ENCODE measurements at regions not wholly inside any gene's neighbourhood (a gene's known extent, or its start where the extent isn't known, plus 50 kb on each side); places are given as distances from the start of the nearest gene placed in this dataset.

GRCh38 chr15:26049900-26050657, 187.0 kb upstream of the ATP10A start:
- no peak overlapping the region for H3K4me3 ChIP-seq (ENCODE audit: insufficient read depth, low read depth, low read length)
- Mint-ChIP-seq H3K27me3 (ENCODE audit: low read depth, unreplicated experiment) (peaks cover 12% of the 10 kb centered on the region), H3K4me1 (ENCODE audit: low read depth, unreplicated experiment) (no peaks in the 10 kb centered on the region), H3K4me3 (ENCODE audit: unreplicated experiment) (no peak overlapping the region), H3K27ac (ENCODE audit: unreplicated experiment) (no peak overlapping the region), H3K9me3 (ENCODE audit: unreplicated experiment) (no peaks in the 10 kb centered on the region), H3K36me3 (ENCODE audit: low read depth, unreplicated experiment) (no peaks in the 10 kb centered on the region)
- DNase-seq (ENCODE audit: low read depth): no peak
- H3K36me3 ChIP-seq (ENCODE audit: insufficient read depth, low read length): no peaks in the 10 kb centered on the region
- FAIRE-seq: no peak
- no peak overlapping the region for H3K9ac ChIP-seq (ENCODE audit: low read length)
- H3K27ac ChIP-seq (ENCODE audit: low read depth, low read length): no peak overlapping the region
- TF ChIP-seq EZH2 (IDR thresholded peaks at IDR 0.05; ENCODE audit: insufficient read depth, low read length): no peak
- no peak for TF ChIP-seq CTCF (IDR thresholded peaks at IDR 0.05; ENCODE audit: insufficient read depth, low read depth, low read length)
- H4K20me1 ChIP-seq (ENCODE audit: insufficient read depth, low read length): no peaks in the 10 kb centered on the region
- H3K4me1 ChIP-seq (ENCODE audit: insufficient read depth, low read length): no peaks in the 10 kb centered on the region
- H3K9me3 ChIP-seq (ENCODE audit: insufficient read depth, low read depth, low read length): no peaks in the 10 kb centered on the region
- no peaks in the 10 kb centered on the region for H3K79me2 ChIP-seq (ENCODE audit: insufficient read depth, low read length)
- H3K4me2 ChIP-seq (ENCODE audit: low read length): no peak overlapping the region
- H3K27me3 ChIP-seq (ENCODE audit: insufficient read depth, low read length): no peaks in the 10 kb centered on the region
- no peak overlapping the region for H2AFZ ChIP-seq (ENCODE audit: low read depth, low read length)

GRCh38 chr15:26048669-26049068, 185.5 kb upstream of the ATP10A start:
- H3K4me3 ChIP-seq (ENCODE audit: insufficient read depth, low read depth, low read length): no peak overlapping the region
- H3K27me3 Mint-ChIP-seq (ENCODE audit: low read depth, unreplicated experiment): peaks cover 10% of the 10 kb centered on the region
- no peak overlapping the region for H3K4me2 ChIP-seq (ENCODE audit: low read length)
- H3K27ac Mint-ChIP-seq (ENCODE audit: unreplicated experiment): no peak overlapping the region
- H3K79me2 ChIP-seq (ENCODE audit: insufficient read depth, low read length): no peaks in the 10 kb centered on the region
- no peak overlapping the region for H3K4me3 Mint-ChIP-seq (ENCODE audit: unreplicated experiment)
- no peaks in the 10 kb centered on the region for H3K36me3 ChIP-seq (ENCODE audit: insufficient read depth, low read length)
- no peaks in the 10 kb centered on the region for H3K4me1 ChIP-seq (ENCODE audit: insufficient read depth, low read length)
- no peak for TF ChIP-seq CTCF (IDR thresholded peaks at IDR 0.05; ENCODE audit: insufficient read depth, low read depth, low read length)
- TF ChIP-seq EZH2 (IDR thresholded peaks at IDR 0.05; ENCODE audit: insufficient read depth, low read length): no peak
- no peaks in the 10 kb centered on the region for H3K36me3 Mint-ChIP-seq (ENCODE audit: low read depth, unreplicated experiment)
- H3K4me1 Mint-ChIP-seq (ENCODE audit: low read depth, unreplicated experiment): no peaks in the 10 kb centered on the region
- H2AFZ ChIP-seq (ENCODE audit: low read depth, low read length): no peak overlapping the region
- H3K27me3 ChIP-seq (ENCODE audit: insufficient read depth, low read length): no peaks in the 10 kb centered on the region
- DNase-seq (ENCODE audit: low read depth): no peak
- no peaks in the 10 kb centered on the region for H3K9me3 Mint-ChIP-seq (ENCODE audit: unreplicated experiment)
- no peak overlapping the region for H3K9ac ChIP-seq (ENCODE audit: low read length)
- H4K20me1 ChIP-seq (ENCODE audit: insufficient read depth, low read length): no peaks in the 10 kb centered on the region
- H3K27ac ChIP-seq (ENCODE audit: low read depth, low read length): no peak overlapping the region
- no peaks in the 10 kb centered on the region for H3K9me3 ChIP-seq (ENCODE audit: insufficient read depth, low read depth, low read length)
- no peak for FAIRE-seq

- Mint-ChIP-seq H3K4me1 (ENCODE audit: low read depth, unreplicated experiment) (no peaks in the 10 kb centered on the region), H3K9me3 (ENCODE audit: unreplicated experiment) (no peaks in the 10 kb centered on the region), H3K27ac (ENCODE audit: unreplicated experiment) (no peak overlapping the region), H3K36me3 (ENCODE audit: low read depth, unreplicated experiment) (no peaks in the 10 kb centered on the region), H3K4me3 (ENCODE audit: unreplicated experiment) (no peak overlapping the region), H3K27me3 (ENCODE audit: low read depth, unreplicated experiment) (peaks cover 2% of the 10 kb centered on the region)
- H3K36me3 ChIP-seq (ENCODE audit: insufficient read depth, low read length): no peaks in the 10 kb centered on the region
- no peak for TF ChIP-seq EZH2 (IDR thresholded peaks at IDR 0.05; ENCODE audit: insufficient read depth, low read length)
- no peak for TF ChIP-seq CTCF (IDR thresholded peaks at IDR 0.05; ENCODE audit: insufficient read depth, low read depth, low read length)
- H4K20me1 ChIP-seq (ENCODE audit: insufficient read depth, low read length): no peaks in the 10 kb centered on the region
- no peaks in the 10 kb centered on the region for H3K79me2 ChIP-seq (ENCODE audit: insufficient read depth, low read length)
- FAIRE-seq (no peak), DNase-seq (ENCODE audit: low read depth) (no peak)
- H3K4me2 ChIP-seq (ENCODE audit: low read length): no peak overlapping the region
- H3K9ac ChIP-seq (ENCODE audit: low read length): no peak overlapping the region
- no peak overlapping the region for H3K4me3 ChIP-seq (ENCODE audit: insufficient read depth, low read depth, low read length)
- no peak overlapping the region for H2AFZ ChIP-seq (ENCODE audit: low read depth, low read length)
- H3K27me3 ChIP-seq (ENCODE audit: insufficient read depth, low read length): no peaks in the 10 kb centered on the region
- H3K9me3 ChIP-seq (ENCODE audit: insufficient read depth, low read depth, low read length): no peaks in the 10 kb centered on the region
- H3K4me1 ChIP-seq (ENCODE audit: insufficient read depth, low read length): no peaks in the 10 kb centered on the region
- no peak overlapping the region for H3K27ac ChIP-seq (ENCODE audit: low read depth, low read length)
Measured at GRCh38 chr15:26045516-26045915, 182.4 kb upstream of the ATP10A start.

All from astrocyte (in vitro differentiated cells and primary cell).